GM12892 (cell line): ENCODE measurements at regions not wholly inside any gene's neighbourhood (a gene's known extent, or its start where the extent isn't known, plus 50 kb on each side); places are given as distances from the start of the nearest gene placed in this dataset.

Experiments used
- POLR2A ChIP-seq: IDR thresholded peaks from 2 replicates; pipeline ENCODE4 v1.6.1; 2011; ENCODE audit warnings: low read depth, low read length, control low read depth
- POLR2AphosphoS5 ChIP-seq: IDR thresholded peaks from 2 replicates; pipeline ENCODE4 v1.6.1; 2011; ENCODE audit warnings: low read depth, low read length, control low read depth
- TAF1 ChIP-seq: IDR thresholded peaks from 2 replicates; pipeline ENCODE4 v1.6.1; 2011; ENCODE audit warnings: low read depth, mild to moderate bottlenecking, control low read depth, low read length, borderline replicate concordance

DNA sequence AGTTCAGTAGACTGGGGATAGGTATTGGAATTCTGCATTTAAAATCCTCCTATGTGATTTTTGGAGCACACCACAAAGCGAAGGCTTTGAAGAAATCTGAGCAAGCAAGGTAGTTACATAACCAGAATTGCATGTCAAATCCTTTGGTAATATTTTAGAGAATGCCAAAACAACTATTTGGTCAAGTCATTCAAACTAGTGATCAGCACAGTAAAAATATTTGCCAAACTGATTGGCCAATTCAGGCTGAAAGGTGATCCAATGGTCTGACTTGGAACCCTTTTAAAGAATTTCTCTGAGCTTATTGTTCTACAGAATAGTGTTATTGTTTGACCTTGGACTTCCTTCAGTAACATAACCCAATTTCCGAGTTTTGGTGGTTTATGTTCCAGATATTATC lies 214.2 kb upstream of the ETAA1 start:
- no peak for TF ChIP-seq POLR2A
- TF ChIP-seq POLR2AphosphoS5, result no peak
- no peak for TF ChIP-seq TAF1
